H1 (cell line): ENCODE measurements at regions not wholly inside any gene's neighbourhood (a gene's known extent, or its start where the extent isn't known, plus 50 kb on each side); places are given as distances from the start of the nearest gene placed in this dataset.

Experiments used
- BACH1 ChIP-seq: IDR thresholded peaks from 2 replicates; pipeline ENCODE4 v1.6.1; 2012; ENCODE audit warnings: low read length, improper control_type of control experiment
- CTCF ChIP-seq, 3 experiments: IDR thresholded peaks; 1 replicate in 2 of 3; 2 replicates in 1 of 3; pipeline versions ENCODE4 v1.5.1 to v1.6.1; 2011; ENCODE audit warnings: low read length in 3 of 3, mild to moderate bottlenecking in 3 of 3, inconsistent platforms in 2 of 3, low read depth in 1 of 3, moderate library complexity in 1 of 3; ENCODE audit not compliant: insufficient read depth in 1 of 3; ENCODE audit errors: control extremely low read depth in 1 of 3
- SP4 ChIP-seq: IDR thresholded peaks from 2 replicates; pipeline ENCODE4 v1.6.1; 2012; ENCODE audit warnings: low read length, inconsistent platforms

- no peak for TF ChIP-seq CTCF (IDR thresholded peaks at IDR 0.05; ENCODE audit: control extremely low read depth in 1 of 3, insufficient read depth in 1 of 3, low read depth in 1 of 3, low read length in 3 of 3)
- no peak for TF ChIP-seq BACH1
- TF ChIP-seq SP4 = no peak
Measured at GRCh38 chr11:29483831-29484230, 533.0 kb downstream of the KCNA4 start.
